Caki2 (cell line): ENCODE measurements at regions not wholly inside any gene's neighbourhood (a gene's known extent, or its start where the extent isn't known, plus 50 kb on each side); places are given as distances from the start of the nearest gene placed in this dataset.

Source experiments
- DNase-seq: peaks from one replicate; pipeline ENCODE4 v3.0.0-alpha.2; 2015; ENCODE audit warnings: low read depth
- in situ Hi-C: cut with HindIII; loops from 2 replicates; pipeline ENCODE4 v1.10.0; 2016; ENCODE audit warnings: low sequenced_read_pairs, low pct_unique_long_range_greater_than_20kb, mixed read lengths

DNA sequence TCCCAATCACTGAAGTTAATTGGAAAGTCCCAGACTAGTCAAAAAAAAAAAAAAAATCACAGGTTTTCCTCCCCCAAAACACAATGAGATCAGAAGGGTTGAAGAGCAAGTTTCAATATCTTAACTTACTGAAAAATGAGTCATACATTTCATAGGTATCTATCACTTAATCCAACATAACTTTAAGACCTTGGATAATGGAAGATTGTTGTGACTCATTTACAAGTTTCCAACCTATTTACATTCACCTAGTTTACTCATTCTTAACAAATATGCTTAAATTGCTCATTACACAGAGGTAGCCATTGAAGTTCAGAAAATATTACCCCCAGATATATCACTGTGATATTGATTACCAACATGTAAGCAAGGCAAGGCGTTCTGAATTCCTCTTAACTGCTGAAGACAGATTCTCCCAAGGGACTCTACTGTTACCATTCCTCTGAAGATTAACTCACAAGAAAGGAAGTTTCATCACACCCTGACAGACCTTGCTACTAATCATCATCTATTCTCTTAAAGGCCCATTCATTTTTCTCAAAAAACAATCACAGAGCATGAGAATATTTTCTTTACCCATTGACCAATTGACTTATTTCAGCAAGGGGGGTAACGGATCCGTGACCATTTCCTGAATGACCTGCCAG is 563.8 kb downstream of the TLE1 start:
- DNase-seq, result no peak
- in situ Hi-C loops, result no loop called here

- in situ Hi-C loops, result no loop called here
- no peak for DNase-seq
Observed at GRCh38 chr9:81123526-81123925, 565.8 kb downstream of the TLE1 start.

DNA sequence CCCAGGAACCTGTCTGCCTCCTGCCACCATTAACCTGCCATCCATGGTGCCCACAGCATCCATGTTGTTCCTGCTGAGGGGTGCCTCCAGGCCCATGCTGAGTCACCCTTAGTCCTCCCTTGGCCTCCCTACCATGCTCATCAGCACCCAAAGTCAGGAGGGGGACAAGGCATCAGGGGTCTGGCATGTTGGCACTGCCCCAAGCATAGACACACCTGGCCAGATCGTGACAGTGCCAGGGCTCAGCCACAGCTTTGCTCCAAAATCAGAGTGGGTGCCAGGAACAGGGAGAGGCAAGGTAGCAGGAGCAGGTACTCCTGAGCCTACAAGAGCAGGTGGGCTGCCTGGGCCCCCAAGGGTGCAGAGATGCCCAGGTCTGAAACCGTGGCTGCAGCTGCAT is 566.6 kb downstream of the TLE1 start:
- in situ Hi-C loops, result no loop called here

GRCh38 chr9:81119591-81119990 is 569.8 kb downstream of the TLE1 start:
- DNase-seq, result no peak
- in situ Hi-C loops, result no loop called here

More for the DNA sequence above, 566.6 kb downstream of the TLE1 start:
- no peak for DNase-seq

DNA sequence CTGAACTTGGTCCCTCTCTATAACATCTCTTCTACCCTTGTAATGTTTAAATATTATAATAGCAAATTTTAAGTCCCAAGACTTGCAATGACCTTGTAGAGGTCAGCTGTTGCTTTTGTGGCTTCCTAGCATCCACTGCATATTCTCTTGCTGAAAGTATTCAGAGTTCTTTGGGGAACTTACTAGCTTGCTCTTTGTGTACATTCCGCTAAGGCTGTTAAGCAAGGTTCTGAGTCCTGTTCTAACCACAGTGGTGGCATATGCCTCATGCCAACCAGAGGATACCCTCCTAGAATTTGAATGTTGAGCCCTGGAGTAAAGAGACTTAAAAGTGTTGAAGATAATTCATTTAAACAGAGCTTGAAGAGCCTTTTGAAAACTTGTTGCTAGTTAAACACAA is 570.9 kb downstream of the TLE1 start:
- in situ Hi-C loops, result no loop called here
- DNase-seq, result no peak

GRCh38 chr9:81116340-81117137 is 572.8 kb downstream of the TLE1 start:
- peak; percentile 10 for DNase-seq
- in situ Hi-C loops, result no loop called here

DNA sequence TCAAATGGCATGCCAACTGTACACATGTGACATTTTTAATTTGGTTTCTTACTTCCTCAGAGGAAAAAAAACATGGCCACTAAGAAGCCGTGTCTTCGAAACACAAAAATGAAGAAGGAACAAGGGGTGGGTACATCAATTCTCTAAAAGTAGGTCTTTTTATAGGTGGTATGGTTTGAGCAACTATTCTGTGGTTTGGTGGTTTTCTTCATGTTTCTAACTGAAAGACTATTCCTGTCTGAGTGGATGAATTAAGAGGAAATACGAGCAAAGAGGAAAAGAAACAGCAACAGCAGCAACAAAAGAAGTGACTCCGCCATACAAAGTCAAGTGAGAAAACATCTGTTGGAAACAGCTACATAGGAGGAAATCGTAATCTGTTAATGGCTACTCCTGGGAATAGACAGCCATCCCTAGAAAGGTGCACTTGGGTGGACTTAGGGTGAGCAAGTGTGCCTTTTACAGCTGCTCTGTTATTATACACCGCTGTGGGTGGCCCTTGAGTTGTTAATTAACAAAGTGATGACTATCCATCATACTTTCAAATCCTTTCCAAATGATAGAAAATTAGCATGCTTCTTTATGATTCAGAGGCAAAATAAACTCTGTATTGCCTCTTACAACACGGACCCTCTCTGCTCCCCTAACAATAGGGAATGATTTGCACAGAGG is 575.8 kb downstream of the TLE1 start:
- in situ Hi-C loops, result no loop called here
- DNase-seq, result no peak

DNA sequence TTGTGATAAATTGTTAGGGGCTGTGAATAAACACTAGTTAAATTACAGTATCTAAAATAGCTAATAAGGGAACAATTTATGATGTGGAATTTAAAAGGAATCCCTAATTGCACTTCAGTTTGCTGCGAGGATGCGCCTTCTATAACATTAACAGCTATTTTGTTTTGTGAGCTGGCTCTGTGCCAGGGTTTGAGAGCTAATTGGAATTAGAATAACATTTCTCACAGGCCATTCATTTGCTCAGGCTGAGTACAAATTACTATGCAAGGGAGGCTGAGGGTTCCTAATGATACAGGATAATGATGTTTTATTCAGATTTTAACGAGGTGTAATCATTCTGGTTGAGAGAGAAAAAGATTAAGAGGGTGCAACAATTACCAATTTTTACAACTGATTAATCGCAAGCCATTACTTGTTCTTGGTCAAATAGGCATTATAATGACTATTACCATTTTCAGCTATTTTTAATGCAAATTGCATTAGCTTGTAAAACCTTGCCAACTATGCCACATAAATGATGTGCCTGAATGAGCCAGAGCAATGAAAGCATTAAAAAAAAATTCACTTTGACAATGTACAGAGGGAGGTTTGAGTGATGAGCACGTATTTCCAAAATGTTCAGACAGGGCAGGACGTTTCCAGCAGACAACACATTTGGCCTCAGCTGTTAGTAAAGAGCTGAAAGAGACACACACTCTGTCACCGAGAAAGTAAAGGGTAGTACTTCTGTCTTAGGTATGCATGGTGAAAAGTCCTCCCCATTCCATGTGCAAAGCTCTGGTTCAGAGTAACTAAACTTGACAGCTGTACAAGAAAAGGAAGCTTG is 576.5 kb downstream of the TLE1 start:
- DNase-seq, result no peak

GRCh38 chr9:81108821-81109220 is 580.5 kb downstream of the TLE1 start:
- DNase-seq, result no peak
- in situ Hi-C loops, result no loop called here

More for the DNA sequence above, 576.5 kb downstream of the TLE1 start:
- in situ Hi-C loops, result no loop called here

DNA sequence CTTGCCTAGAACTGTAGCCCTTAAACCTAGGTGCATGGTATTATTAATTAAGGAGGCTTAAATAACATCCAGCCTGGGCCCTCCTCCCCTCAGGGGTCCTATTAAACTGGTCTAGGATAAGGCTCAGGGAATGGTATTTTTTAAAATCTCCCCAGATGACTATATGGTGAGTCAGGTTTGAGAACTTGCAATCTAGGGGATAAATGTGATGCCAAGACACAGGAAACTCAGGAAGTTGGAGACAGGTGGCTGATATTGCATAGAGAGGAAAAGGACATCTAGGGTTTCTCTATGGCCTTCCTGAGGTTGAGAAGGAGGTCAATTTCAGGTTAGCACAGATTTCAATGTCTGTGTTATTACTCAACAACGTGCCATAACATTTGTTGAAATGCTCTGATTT is 581.0 kb downstream of the TLE1 start:
- in situ Hi-C loops, result no loop called here
- DNase-seq, result no peak

GRCh38 chr9:81103597-81104471 is 585.5 kb downstream of the TLE1 start:
- no peak for DNase-seq
- in situ Hi-C loops, result no loop called here

- in situ Hi-C loops, result no loop called here
- DNase-seq, result no peak
Observed at GRCh38 chr9:81097131-81097847, 592.1 kb downstream of the TLE1 start.

DNA sequence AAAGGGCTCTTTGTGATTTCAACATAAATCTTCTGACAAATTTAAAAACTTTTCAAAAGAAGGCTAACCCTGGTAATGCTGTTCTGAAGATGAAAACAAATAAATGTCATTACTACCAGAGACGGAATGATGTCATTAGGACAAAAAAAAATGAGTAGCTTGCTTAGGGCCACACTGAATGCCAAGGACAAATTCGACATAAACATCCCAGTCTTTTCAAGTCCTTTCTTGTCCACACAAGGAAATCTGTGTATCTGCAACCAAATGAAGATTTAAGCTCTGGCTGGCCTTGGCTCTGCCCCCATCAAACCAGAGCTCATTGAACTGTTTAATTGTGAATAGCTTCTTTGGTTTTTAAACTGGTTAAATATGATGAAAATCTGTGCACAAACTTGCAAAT is 592.7 kb downstream of the TLE1 start:
- in situ Hi-C loops, result no loop called here
- DNase-seq, result no peak

- DNase-seq, result no peak
- in situ Hi-C loops, result no loop called here
Observed at GRCh38 chr9:81092057-81092456, 597.3 kb downstream of the TLE1 start.

- in situ Hi-C loops, result no loop called here
- DNase-seq, result no peak
Observed at GRCh38 chr9:81088341-81088740, 601.0 kb downstream of the TLE1 start.

DNA sequence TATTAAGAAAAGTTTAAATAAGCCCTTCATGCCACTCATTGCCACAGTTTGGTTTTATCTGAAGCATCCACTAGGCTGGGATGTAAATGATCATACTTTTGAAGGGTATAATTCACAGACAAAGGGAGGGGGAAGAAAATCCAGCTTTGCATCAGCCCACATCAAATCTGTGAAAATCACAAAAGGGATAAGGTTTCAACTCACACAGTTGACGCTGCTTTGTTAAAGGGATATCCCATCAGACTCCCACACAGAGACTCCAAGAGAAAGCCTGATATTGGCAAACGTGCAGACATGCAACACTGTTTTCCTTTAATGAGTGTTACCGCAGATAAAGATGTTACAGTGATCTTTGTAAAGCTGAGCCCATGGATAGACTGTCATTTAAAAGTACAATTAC is 602.9 kb downstream of the TLE1 start:
- DNase-seq, result no peak
- in situ Hi-C loops, result no loop called here

GRCh38 chr9:81083854-81084512 is 605.4 kb downstream of the TLE1 start:
- in situ Hi-C loops, result no loop called here
- DNase-seq, result peak; percentile 4
